HUDEP-2 (cell line): ENCODE measurements at regions not wholly inside any gene's neighbourhood (a gene's known extent, or its start where the extent isn't known, plus 50 kb on each side); places are given as distances from the start of the nearest gene placed in this dataset.

Experiments
- DNase-seq, 76 experiments: peaks; one replicate each; lab custom pipeline; 2025; ENCODE audit not compliant: unreplicated experiment in 76 of 76; lab: John Stamatoyannopoulos, UW

DNA sequence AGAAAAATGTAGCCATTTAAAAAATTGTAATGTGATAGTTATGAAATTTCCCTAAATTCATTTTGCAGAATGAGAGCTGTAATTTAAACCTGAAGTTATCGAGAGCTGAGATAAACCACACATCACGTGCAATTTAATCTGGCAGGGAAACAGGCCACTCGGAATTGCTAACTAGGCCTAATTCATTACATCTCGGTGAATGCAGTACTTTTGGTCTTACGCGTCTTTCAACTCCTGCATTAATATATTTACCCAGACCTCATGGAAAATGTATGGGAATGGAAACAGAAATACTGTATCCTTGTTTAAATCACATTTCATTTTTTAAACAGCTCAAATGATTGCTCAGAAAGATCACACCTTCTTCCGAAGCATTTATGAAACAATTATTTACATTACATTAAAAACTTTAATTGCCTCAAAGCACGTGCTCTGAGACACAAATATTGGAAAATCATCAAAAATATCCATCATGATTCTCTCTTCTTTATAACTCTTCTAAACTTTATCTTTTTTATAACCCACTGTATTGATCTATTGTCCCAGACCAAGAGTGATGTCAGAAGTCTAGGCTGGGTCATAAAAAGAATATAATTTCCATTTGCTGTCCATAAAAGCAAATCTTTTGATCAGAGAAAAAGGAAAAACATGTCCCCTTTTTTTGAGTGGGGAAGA, 111.7 kb upstream of the MYL2 start:
- DNase-seq, result no peak

DNA sequence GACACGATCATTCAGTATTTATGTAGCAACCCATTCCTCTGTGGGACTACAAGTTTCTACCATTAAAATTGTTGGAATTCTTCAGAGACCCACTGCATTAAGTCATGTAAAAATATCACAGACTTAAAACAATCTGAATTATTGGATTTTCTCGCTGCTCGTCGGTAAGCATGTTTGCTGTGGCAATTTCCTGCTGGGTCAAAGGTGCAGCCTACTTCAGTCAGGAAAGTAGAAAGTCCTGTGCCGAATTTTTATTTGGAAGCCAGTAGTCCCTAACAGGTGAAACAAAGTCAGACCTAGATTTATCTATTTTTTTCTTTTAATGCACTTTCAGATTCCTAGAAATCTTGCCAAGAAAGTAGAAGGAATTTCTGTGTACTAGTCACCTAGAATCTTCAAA, 110.4 kb upstream of the MYL2 start:
- no peak for DNase-seq

DNA sequence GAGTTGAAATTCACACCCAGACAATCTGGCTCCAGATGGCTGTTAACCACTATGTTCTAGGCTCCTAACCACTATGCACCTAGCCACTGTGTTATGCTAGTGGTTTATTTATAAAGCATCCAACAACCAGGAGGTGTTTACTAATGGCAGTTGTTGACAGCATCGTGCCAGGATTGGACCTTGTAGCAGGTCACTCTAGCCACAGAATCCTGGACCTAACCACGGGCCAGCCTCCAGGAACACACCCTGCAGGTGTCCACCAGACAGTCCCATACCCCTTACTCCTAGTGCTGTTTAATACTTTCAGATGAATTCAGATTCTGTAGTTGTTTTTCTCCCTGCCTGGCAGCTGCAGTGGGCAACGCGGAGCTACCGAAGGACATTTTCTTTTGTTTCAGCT, 109.4 kb upstream of the MYL2 start:
- no peak for DNase-seq

DNA sequence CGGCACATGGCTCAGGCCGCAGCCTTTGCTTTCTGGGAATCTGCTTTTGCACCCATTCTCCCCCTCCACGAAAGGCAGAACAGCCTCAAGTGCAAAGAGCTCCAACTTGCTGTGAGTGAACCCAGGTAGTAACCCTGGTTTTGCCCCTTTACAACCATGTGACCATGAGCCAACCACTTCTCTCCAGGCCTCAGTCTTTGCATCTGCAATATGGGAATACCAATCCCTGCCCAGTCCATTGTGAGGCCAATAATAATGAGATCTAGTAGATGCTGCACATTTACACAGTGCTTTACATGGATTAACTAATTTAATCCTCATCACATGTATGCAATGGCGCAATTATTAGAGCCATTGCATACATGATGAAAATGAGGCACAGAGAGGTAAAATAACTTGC, 108.9 kb upstream of the MYL2 start:
- no peak for DNase-seq

DNA sequence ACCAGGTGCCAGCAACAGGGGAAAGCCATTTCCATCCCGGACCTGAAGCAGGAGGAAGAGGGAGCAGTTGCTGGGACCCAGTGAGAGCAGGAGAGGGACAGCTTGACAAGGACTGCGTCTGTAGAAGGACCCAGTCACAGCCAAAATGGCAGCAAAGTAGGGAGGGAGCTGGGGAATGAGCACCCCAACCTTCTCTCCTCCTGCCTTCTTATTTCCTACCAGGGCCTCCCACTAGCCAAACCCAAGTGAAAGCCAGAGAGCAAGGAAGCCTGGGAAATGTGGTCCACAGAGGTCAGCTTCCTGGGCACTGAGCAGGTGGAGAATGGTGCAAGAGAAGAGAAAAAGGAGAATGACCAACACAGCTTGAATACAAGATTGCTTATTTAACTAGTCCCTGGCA, 108.5 kb upstream of the MYL2 start:
- DNase-seq, result no peak

DNA sequence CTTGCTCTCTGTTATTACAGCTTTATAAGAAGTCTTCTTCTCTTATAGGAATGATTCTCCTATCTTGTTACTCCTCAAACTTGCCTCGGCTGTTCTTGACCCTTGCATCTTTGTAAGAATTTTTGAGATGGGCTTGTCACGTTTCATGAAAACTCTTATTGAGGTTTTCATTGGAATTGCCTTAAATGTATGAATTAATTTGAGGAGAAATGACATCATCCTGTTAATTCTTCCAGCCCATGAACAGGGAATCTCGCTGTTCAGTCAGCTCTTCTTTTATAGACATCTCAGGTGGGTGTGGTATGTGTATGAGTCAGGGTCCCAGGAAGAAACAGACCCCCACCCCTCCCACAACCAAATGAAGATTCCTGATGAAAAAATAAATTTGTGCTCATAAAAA, 107.1 kb upstream of the MYL2 start:
- no peak for DNase-seq

DNA sequence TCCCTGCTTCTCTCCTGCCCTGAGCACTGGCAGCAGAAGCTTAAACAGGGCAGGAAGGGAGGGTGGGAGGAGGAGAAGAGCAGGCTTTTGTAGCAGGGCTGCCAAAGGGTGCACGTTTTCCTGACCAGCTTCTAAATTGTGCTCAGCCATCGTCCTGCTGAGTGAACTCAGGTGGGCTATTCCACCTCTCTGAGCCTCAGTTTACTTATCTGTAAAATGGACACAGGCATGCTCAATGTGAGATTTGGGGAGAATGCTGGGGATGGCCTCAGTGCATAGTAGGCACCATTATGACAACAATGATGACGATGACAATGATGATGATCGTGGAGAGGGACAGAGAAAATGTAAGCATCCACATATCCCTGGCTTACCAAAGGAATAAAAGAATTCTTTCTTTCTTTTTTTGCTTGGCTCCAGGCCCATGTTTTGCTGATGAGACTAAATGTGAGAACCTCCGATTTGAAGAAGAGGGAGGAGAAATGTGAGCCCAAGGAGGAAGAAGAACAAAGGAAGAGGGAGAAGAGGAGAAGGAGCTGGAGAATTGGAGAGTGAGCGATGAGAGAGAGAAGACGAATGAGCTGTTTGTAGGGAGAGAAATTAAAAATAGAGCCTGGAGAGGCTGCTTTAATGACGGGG, 105.5 kb upstream of the MYL2 start:
- no peak for DNase-seq

DNA sequence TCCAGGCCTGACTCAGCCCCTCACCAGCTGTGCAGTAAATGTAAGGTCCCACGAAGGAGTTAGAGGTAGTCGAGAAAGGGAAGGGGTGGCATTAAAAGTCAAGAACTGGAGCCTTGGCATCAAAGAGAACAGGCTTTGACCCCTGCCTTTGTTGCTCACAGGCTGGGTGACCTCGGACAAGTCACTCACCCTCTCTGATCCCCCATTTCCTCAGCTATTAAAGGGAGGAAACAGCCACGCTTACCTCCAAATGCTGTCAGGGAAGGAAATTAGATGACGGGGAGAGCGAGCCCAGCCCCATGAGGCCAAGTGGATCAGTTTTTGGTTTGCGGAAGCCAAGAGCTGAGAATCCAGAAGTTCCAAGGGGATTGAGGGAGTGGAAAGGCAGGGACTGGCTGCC, 104.9 kb upstream of the MYL2 start:
- no peak for DNase-seq

DNA sequence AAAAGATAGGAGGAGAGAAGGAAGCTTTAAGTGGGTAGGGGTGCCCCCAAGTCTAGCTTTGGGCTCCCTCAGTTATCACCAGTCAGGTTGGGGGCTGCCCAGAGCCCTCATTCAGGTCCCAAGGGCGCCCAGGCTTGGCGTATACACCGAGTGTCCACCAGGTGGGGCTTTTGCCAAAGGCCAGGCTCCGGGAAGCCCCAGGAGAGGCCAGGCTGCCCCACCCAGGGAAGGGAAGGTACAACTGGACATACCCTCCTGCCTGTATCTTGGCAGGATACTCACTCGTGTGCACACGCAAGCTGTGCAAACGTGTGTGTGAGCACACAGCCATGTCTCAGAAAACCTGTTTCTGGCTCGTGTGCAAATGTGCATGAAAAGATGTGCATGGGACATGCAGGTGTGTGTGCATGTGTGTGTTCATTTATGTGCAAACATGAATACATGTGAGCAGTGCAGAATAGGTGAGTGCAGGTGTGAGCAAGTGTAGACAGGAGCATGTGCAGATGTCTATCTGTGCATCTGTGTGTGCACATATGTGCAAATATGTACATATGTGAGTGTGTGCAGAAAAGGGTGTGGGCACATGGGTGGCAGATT, 103.9 kb upstream of the MYL2 start:
- peak in 39 of 76 experiments; percentile 1 to 55 (median 12) for DNase-seq

DNA sequence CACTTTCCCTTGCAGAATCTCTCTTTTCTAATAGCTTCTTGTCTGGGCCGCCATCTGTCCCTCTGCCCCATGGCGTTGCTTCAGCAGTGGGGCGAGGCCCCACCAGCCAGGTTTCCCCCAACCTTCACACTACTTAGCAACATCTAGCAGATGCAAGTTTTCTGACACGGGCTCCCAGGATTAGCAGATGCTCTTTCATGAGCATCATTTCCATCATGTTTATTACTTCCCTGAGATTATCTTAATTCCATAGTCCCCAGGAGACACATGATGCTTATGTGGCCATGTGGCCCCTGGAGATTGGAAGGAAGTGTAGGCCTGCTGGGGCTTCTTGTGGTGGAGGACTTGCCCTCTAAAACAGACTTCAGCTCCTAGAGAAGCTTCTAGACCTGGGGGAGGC, 102.0 kb upstream of the MYL2 start:
- no peak for DNase-seq

DNA sequence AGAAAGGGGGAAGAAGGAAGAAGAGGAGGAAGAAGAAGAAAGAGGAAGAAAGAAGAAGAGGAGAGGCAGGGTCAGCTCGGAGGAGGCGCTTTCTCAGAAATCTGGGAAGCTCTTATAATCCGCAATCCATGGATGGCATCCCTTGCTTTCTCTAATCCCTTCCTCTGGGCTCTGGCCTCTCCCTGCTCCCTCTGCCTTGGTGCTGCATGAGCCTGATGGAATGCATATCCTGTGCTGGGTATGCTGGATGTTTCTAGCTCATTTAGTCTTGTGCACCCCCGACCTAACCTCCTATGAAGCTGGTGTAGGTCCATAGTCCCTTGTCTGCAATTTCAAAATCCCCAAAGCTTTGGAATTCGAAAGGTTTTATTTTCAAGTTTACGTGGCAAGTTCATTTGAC, 94.2 kb upstream of the MYL2 start:
- no peak for DNase-seq

DNA sequence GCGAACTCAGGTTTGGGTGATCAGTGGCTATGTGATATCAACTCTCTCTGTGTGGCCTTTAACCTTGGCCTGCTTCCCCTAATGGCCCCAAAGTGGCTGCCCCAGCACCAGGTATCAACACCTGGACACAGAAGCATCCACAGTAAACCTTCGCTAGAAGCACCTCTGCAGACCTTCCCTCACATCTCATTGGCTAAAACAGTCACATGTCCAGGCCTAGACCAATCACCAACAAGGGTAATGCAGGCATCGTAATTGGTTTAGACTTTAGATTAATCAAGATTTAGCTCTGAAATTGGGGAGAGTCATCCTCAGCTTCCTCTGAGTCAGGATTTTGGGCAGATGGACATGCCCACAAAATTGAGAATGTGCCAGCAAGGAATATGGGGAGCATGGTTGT, 92.5 kb upstream of the MYL2 start:
- no peak for DNase-seq

DNA sequence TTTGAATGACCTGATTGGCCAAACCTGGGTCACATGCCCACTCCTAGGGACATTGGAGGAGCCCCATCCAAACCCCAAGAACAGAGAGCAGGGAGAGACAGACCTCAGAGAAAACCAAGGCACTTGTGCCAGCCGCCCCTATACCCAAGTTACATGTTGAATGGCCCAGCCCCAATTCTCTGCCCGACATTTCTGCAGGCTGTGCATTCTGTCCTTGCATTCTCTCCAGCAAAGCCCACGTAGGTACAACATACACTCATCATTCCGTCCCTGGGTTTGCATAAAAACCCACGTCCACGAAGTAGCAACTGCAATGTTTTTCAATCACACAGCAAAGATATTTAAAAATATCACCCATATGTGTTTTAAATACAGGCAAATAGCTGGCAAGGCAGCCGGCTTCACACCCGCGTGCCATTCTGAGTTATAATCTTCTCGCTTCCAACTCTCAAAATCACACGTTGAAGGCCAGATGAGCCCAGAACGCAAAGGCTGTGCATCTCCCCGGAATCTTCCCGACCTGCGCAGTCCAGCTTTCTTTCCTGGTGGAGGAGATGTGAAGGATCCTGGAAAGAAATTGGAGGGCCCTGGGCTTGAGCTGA, 91.7 kb upstream of the MYL2 start:
- no peak for DNase-seq

DNA sequence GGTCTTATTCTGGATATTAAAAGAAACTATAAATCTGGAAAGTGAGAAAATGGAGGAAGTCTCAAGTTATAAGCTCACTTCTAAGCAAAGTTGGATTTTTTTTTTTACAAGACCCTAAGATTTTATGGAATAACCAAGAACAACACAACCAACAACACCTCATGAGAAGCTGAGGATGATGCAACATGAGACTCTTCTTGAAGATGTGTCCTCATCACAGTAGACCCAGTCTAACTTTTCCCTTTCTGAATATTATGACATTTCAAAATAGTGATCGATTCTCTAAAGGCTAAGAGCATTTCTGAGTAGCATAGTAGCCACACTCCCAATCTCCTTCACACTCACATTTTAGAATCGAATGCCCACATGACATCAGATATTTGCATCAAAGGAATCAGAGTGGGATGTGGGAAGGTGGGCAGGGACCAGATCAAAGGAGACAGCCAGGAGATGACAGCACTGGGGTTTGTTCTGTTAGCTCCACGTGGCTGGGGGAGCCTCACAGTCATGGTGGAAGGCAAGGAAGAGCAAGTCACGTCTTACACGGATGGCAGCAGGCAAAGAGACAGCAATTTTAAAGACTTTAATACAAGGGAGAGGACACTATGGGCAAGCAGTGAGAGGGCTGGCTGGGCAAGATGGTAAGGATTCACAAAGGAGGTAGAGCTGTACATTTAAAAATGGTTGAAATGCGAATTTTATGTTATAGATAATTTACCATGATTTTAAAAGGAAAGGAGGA, 90.7 kb upstream of the MYL2 start:
- DNase-seq, result no peak

DNA sequence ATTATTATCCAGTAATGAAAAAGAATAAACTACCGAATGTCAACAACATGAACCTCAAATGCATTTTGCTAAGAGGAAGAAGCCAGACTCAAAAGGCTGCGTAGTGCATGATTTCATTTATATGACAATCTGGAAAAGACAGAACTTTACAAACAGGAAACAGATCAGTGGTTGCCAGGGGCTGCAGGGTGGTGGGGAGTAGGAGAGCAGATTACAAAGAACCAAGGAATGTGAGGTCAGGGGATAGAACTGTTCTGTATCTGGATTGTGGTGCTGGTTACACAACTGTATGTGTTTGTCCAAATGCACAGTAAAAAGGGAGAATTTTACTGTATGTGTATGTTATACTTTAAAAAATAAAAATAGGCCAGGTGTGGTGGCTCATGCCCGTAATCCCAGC, 89.7 kb upstream of the MYL2 start:
- DNase-seq, result no peak

DNA sequence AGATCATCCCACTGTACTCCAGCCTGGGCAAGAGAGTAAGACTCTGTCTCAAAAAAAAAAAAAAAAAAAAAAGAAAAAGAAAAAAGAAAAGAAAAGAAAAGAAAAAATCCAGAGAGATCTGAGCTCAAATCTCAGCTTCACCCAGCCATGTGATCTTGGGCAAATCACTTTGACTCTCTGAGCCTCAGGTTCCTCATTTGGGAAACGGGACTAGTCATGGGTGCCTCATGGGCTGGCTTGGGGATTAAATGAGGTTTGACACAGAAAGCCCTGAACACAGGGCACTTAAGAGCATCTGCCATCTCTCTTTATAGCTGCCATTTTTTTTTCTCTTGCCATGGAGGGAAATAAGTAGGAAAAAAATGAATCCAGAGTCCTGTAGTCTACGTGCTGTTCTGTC, 86.2 kb upstream of the MYL2 start:
- no peak for DNase-seq

DNA sequence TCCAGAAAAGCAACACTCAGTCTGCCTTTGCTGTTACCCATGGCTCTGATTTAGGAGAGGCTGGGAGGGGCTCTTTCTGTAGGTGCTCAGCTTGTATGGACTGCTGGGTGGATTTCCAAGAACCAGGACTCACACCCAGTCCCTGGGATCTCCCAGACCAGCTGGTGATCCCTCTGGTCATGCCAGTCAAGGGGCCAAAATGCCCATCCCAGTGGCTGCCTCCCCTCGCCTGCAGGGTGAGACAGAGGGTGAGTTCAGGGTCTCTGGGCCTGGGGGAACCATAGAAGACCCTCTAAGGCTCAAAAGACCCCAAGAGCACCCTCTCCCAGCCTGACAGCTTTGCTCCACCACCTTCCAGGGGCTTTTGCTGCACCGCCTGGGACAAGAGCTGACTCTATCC, 78.6 kb upstream of the MYL2 start:
- no peak for DNase-seq

DNA sequence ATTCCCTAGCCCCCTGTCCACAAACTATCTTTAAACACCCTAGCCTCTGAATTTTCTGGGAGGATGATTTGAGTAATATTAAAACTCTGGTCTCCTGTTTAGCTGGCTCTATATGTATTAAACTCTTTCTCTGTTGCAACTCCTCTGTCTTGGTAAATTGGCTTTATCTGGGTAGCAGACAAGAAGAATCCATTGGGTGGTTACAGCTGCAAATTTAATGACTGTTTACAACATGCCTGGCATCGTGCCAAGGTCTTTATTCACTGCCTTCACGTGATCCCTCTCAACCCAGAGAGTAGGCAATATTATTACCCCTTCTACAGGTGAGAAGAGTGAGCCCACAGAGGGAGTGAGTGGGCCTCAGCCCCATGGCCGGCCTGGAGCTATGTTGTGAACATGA, 77.8 kb upstream of the MYL2 start:
- DNase-seq, result no peak

DNA sequence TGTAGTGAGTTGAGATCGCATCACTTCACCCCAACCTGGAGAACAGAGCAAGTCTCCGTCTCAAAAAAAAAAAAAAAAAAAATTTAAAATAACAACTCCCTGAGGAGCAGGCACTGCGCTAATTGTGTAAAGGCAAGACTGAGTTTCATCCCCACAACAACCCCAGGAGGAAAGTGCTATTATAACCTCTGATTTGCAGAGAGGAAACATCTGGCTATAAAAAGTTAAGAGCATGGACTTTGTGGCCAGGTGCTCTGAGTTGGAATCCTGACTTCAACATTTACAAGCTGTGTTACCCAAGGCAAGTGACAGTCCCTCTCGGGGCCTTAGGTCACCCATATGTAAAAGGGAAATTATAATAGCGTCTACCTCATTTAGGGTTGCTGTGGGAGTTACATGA, 76.0 kb upstream of the MYL2 start:
- DNase-seq, result no peak

DNA sequence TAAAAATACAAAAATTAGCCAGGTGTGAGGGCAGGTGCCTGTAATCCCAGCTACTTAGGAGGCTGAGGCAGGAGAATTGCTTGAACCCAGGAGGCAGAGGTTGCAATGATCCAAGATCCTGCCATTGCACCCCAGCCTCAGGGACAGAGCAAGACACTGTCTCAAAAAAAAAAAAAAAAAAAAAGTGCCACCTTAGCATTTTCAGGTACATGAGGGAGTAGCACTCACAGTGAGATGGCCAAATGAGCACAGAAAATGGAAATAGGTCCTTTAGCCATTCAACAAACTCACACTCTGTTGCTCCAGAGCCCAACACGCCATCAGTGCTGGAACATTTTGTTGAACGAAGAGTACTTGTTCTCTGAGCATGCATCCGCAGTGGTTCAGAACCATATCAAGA, 75.2 kb upstream of the MYL2 start:
- DNase-seq, result no peak

DNA sequence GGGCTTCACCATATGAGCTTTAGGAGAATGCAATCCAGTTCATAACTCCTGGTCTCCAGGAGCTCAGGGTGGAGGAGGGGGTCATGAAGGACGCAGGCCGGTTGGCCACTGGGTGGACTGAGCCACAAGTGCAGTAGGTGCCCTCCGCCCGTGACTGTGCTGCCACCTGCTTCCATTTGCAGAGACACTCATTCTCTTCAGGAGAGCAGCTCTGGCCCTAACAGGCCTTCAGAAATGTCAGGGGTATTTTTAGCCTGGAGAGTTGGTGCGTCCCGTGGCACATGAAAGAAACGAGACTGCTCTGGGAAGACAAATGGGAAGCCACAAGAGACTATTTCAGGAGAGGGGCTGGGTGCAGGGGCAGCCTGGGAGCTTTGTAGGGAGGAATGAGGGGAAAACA, 74.6 kb upstream of the MYL2 start:
- no peak for DNase-seq
